ENCODE measurements at regions not wholly inside any gene's neighbourhood (a gene's known extent, or its start where the extent isn't known, plus 50 kb on each side); places are given as distances from the start of the nearest gene placed in this dataset.

DNA sequence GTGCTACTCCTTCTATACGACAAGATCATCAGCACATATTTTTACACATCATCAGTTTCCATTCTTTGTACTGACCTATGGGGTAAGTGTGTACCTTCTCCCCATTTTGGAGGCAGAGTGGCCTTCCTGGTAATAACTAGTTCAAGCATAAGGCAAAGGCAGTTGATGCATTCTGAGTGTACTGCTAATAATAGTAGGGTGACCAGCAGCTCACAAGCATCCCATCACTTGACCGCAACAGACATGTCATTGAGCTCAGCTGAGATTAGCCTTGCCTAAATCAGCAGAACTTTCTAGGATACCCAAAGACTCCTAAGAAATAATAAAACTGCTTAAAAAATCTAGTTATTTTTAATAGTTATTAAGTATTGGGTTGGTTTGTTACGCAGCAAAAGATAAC lies 329.8 kb upstream of the FRG2C start:
- H3K4me2 ChIP-seq, result no peak overlapping the region
- no peaks in the 10 kb centered on the region for H3K36me3 ChIP-seq (ENCODE audit: insufficient read depth)
- no peaks in the 10 kb centered on the region for H4K20me1 ChIP-seq (ENCODE audit: insufficient read depth)
- H2AFZ ChIP-seq (ENCODE audit: low read depth), result no peak overlapping the region
- H3K27ac ChIP-seq, result no peak overlapping the region
- H3K27me3 ChIP-seq (ENCODE audit: insufficient read depth, low read depth), result no peaks in the 10 kb centered on the region
- no peak for TF ChIP-seq CTCF (conservative IDR thresholded peaks at IDR 0.05; ENCODE audit: low read depth, low read length)
- H3K9ac ChIP-seq, result no peak overlapping the region
- H3K4me3 ChIP-seq (IDR thresholded peaks at IDR 0.05; ENCODE audit: insufficient read depth, low read depth, low read length), result no peak overlapping the region
- H3K4me1 ChIP-seq (ENCODE audit: low read depth, poor library complexity, severe bottlenecking), result no peaks in the 10 kb centered on the region
- no peaks in the 10 kb centered on the region for H3K79me2 ChIP-seq (ENCODE audit: insufficient read depth, low read depth)

- no peak overlapping the region for H3K27ac ChIP-seq
- H2AFZ ChIP-seq (ENCODE audit: low read depth), result no peak overlapping the region
- H3K4me3 ChIP-seq (IDR thresholded peaks at IDR 0.05; ENCODE audit: insufficient read depth, low read depth, low read length), result no peak overlapping the region
- no peaks in the 10 kb centered on the region for H3K4me1 ChIP-seq (ENCODE audit: low read depth, poor library complexity, severe bottlenecking)
- TF ChIP-seq CTCF (conservative IDR thresholded peaks at IDR 0.05; ENCODE audit: low read depth, low read length), result no peak
- no peak overlapping the region for H3K9ac ChIP-seq
- no peaks in the 10 kb centered on the region for H3K79me2 ChIP-seq (ENCODE audit: insufficient read depth, low read depth)
- no peaks in the 10 kb centered on the region for H3K27me3 ChIP-seq (ENCODE audit: insufficient read depth, low read depth)
- no peaks in the 10 kb centered on the region for H3K36me3 ChIP-seq (ENCODE audit: insufficient read depth)
- H4K20me1 ChIP-seq (ENCODE audit: insufficient read depth), result no peaks in the 10 kb centered on the region
- H3K4me2 ChIP-seq, result no peak overlapping the region
These were observed 326.8 kb upstream of the FRG2C start for GRCh38 chr3:75337226-75337900.

- H3K4me2 ChIP-seq, result no peak overlapping the region
- no peaks in the 10 kb centered on the region for H4K20me1 ChIP-seq (ENCODE audit: insufficient read depth)
- TF ChIP-seq CTCF (conservative IDR thresholded peaks at IDR 0.05; ENCODE audit: low read depth, low read length), result no peak
These were observed 325.8 kb upstream of the FRG2C start for GRCh38 chr3:75338342-75338741.

GRCh38 chr3:75341324-75342067 lies 322.6 kb upstream of the FRG2C start:
- Histone ChIP-seq H3K4me2 (no peak overlapping the region), H4K20me1 (ENCODE audit: insufficient read depth) (no peaks in the 10 kb centered on the region), H2AFZ (ENCODE audit: low read depth) (no peak overlapping the region), H3K9ac (no peak overlapping the region), H3K4me3 (IDR thresholded peaks at IDR 0.05; ENCODE audit: insufficient read depth, low read depth, low read length) (no peak overlapping the region), H3K4me1 (ENCODE audit: low read depth, poor library complexity, severe bottlenecking) (no peaks in the 10 kb centered on the region), H3K27me3 (ENCODE audit: insufficient read depth, low read depth) (no peaks in the 10 kb centered on the region), H3K79me2 (ENCODE audit: insufficient read depth, low read depth) (no peaks in the 10 kb centered on the region), H3K36me3 (ENCODE audit: insufficient read depth) (no peaks in the 10 kb centered on the region), H3K27ac (no peak overlapping the region)
- no peak for TF ChIP-seq CTCF (conservative IDR thresholded peaks at IDR 0.05; ENCODE audit: low read depth, low read length)

More at GRCh38 chr3:75338342-75338741, 325.8 kb upstream of the FRG2C start:
- Histone ChIP-seq H3K4me1 (ENCODE audit: low read depth, poor library complexity, severe bottlenecking) (no peaks in the 10 kb centered on the region), H3K36me3 (ENCODE audit: insufficient read depth) (no peaks in the 10 kb centered on the region), H3K79me2 (ENCODE audit: insufficient read depth, low read depth) (no peaks in the 10 kb centered on the region), H3K4me3 (IDR thresholded peaks at IDR 0.05; ENCODE audit: insufficient read depth, low read depth, low read length) (no peak overlapping the region), H3K9ac (no peak overlapping the region), H3K27ac (no peak overlapping the region), H2AFZ (ENCODE audit: low read depth) (no peak overlapping the region), H3K27me3 (ENCODE audit: insufficient read depth, low read depth) (no peaks in the 10 kb centered on the region)
